ENCODE measurements at regions not wholly inside any gene's neighbourhood (a gene's known extent, or its start where the extent isn't known, plus 50 kb on each side); places are given as distances from the start of the nearest gene placed in this dataset.

DNA sequence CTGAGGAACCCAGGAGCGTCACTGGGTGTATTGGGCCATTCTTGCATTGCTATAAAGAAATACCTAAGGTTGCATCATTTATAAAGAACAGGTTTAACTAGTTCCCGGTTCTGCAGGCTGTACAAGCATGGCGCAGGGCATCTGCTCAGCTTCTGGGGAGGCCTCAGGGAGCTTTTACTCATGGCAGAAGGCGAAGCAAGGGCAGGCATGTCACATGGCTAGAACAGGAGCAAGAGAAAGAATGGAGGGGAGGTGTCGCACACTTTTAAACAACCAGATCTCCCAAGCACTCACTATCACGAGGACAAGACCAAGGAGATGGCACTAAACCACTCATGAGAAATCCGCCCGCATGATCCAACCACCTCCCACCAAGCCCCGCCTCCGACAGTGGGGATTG is 65.2 kb downstream of the PSMG1 start:
- no peak for TF ChIP-seq CTCF (IDR thresholded peaks at IDR 0.05; ENCODE audit: low read depth, low read length)
- no peak for DNase-seq (ENCODE audit: extremely low read depth, low read depth)

DNA sequence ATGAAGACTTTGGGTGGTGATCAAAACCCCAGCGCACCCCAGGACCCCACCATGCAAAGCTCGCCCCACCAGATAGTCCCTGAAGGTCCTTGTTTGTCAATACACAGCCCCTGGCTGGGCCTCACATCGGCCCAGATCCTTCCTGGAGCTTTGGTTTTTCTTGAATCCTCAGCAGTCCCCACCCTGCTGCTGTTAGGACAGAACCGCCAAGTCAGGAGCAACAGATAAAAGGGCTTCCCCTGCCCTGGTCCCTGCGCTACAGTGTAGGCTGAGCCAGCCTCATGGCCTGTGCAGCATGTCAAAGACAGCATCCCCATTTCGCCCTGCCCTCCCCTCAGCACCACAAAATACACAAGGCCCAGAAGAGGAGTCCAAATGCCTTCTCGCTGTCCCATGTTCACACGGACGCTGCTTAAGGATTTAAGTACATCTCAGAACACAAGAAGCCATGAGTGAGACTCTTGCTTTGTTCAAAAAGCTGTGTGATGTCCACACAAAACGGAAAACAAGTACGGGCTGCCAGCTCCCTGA is 65.7 kb downstream of the PSMG1 start:
- DNase-seq (ENCODE audit: extremely low read depth, low read depth), result no peak
- TF ChIP-seq CTCF (IDR thresholded peaks at IDR 0.05; ENCODE audit: low read depth, low read length), result no peak

GRCh38 chr21:39116761-39117439 is 66.4 kb downstream of the PSMG1 start:
- TF ChIP-seq CTCF (IDR thresholded peaks at IDR 0.05; ENCODE audit: low read depth, low read length), result no peak
- DNase-seq (ENCODE audit: extremely low read depth, low read depth), result no peak

GRCh38 chr21:39115576-39116235 is 67.5 kb downstream of the PSMG1 start:
- no peak for TF ChIP-seq CTCF (IDR thresholded peaks at IDR 0.05; ENCODE audit: low read depth, low read length)
- no peak for DNase-seq (ENCODE audit: extremely low read depth, low read depth)

- no peak for TF ChIP-seq CTCF (IDR thresholded peaks at IDR 0.05; ENCODE audit: low read depth, low read length)
- DNase-seq (ENCODE audit: extremely low read depth, low read depth), result no peak
Measured at GRCh38 chr21:39114871-39115575, 68.2 kb downstream of the PSMG1 start.

- DNase-seq (ENCODE audit: extremely low read depth, low read depth), result no peak
- no peak for TF ChIP-seq CTCF (IDR thresholded peaks at IDR 0.05; ENCODE audit: low read depth, low read length)
Measured at GRCh38 chr21:39111931-39112550, 71.2 kb downstream of the PSMG1 start.

Measured in AG09319 (cell line).